GM21786 (cell line): ENCODE measurements at regions not wholly inside any gene's neighbourhood (a gene's known extent, or its start where the extent isn't known, plus 50 kb on each side); places are given as distances from the start of the nearest gene placed in this dataset.

Experiments
- ATAC-seq: cut with Tn5 transposase; IDR thresholded peaks from one replicate; pipeline ENCODE4 v1.9.1; 2021; ENCODE audit not compliant: unreplicated experiment

DNA sequence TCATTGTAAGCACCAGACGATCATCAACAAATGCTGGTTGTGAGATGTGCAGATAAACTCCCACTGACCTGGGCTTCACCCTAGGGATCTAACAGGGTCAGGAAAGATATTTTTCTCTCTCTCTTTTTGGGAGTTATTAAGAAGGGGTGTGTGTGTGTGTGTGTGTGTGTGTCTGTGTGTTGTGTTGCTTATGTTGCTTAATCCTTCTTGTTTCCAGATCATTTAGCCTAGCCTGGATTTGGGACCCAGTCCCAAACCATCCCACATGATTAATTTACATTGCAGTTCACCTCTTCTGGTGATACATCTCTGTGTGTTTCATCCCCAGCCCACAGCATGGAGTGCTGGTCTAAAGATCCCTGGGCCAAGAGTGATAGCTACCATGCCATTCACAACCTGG lies 122.8 kb upstream of the IPO9 start:
- ATAC-seq = no peak

- no peak for ATAC-seq
Measured at GRCh38 chr1:201707027-201707426, 121.9 kb upstream of the IPO9 start.

- ATAC-seq = no peak
Measured at GRCh38 chr1:201707656-201708055, 121.3 kb upstream of the IPO9 start.

DNA sequence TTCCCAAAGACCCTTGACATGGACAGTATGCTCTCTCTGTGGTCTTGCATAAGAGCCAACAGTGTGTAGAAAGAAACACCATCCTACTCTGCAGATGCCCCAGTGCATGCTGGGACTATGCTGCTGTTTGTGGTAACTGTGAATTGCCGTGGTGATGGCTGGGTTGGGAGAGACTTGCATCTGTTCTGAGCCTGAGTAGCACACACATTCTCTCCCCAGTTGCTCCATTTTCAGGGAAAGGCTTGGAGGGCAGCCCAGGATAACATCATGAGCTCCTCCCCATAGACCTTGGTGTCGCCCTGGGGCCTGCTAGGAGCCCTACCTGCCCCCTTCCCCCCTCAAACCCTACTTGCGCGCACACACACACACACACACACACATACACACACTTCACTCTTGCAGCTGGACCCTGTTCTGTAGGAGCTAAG lies 120.9 kb upstream of the IPO9 start:
- ATAC-seq = no peak

DNA sequence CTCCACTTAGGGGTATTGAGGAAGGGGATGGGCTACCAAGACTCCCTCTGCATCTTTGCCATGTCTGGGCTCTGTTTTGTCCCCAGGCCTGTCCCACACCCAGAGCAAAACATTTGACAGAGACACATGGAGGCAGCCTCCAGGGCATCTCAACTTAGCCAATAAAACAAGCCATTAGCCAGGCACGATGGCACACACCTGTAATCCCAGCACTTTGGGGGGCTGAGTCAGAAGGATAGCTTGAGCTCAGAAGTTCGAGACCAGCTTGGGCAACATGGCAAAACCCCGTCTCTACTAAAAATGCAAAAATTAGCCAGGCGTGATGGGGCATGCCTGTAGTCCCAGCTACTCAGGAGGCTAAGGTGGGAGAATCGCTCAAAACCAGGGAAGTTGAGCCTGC lies 120.3 kb upstream of the IPO9 start:
- no peak for ATAC-seq

- peak; percentile 80 for ATAC-seq
Measured at GRCh38 chr1:201709564-201710295, 119.2 kb upstream of the IPO9 start.

GRCh38 chr1:201710632-201711597 lies 118.0 kb upstream of the IPO9 start:
- ATAC-seq = no peak

GRCh38 chr1:201711811-201712210 lies 117.1 kb upstream of the IPO9 start:
- ATAC-seq = no peak

DNA sequence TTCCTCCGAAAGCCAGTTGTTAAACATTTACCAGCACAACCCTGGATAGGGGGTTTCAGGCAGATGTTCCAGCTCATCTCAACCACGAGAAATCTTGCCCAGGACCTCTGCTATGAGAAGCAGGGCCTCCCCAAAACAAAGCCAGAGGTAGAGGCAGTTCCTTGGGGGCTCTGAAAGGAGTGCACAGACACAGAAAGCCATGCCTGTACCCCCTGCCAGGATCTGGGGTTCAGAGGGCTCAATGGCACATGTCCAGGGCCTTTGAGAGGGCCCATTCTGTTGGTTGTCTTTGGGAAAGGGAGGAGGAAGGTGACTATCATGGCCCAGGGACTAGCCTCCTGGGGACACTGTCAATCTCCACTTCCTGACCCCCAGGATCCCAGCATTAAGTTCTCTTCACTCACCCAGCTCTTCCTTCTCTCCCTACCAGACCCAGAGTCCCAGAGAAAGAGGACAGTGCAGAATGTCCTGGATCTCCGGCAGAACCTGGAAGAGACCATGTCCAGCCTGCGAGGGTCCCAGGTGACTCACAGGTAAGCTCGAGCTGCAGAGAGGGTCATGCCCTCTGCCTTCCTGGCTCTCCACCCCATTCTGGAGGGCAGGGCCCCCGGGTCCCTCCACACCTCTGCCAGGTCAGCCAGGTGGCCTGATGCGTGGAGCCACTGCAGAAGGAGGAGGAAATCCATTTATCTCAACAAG lies 116.4 kb upstream of the IPO9 start:
- ATAC-seq = no peak

DNA sequence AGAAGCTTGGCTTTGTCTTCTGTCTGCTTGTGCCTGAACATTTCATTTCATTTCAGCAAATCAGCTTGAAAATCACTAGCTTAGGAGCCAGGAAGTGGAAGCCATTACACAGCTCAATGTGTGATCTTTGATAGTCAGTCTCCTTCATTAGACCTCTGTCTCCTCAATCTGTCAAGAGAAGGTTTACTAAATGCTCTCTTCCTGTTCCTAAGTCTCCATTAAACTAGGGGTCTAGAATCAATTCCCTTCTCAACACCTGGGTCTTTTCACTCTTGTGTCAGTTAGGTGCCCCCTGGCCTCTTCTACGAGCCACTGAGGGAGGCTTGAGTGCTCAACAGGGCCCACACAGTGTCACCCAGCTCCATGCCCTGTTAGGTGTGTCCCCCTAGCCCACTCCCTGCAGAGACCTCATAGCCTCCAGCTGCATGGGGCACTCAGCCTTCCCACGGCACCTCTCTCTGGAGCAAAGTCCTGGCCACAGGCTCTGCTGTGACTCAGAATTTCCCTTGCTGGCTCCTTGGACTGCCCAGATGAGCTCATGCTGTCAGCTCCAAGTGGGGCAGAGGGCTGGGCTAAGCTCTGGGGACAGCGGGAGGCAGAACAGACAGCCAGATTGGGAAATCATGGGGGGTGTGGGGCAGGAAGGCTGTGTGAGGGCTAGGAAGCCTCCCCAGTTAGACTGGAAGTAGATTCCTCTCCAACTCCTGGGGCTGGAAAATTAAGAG lies 115.7 kb upstream of the IPO9 start:
- ATAC-seq = no peak

GRCh38 chr1:201714542-201715329 lies 114.2 kb upstream of the IPO9 start:
- ATAC-seq = no peak

DNA sequence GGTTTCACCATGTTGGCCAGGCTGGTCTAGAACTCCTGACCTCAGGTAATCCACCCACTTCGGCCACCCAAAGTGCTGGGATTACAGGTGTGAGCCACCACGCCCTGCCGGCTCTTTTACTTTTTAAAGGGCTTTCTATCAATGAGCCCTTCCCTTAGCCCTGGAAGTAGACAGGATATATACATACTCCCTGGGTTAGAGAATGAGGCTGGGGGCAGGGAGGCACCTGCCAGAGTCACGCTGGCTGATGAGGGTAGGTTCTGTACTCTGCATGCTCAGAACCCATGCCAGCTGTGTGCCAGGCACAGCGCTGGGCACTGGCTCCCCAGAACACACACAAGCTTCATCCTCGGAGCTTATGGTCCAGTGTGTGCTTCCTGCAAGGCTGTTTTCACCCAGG lies 113.6 kb upstream of the IPO9 start:
- ATAC-seq = no peak

DNA sequence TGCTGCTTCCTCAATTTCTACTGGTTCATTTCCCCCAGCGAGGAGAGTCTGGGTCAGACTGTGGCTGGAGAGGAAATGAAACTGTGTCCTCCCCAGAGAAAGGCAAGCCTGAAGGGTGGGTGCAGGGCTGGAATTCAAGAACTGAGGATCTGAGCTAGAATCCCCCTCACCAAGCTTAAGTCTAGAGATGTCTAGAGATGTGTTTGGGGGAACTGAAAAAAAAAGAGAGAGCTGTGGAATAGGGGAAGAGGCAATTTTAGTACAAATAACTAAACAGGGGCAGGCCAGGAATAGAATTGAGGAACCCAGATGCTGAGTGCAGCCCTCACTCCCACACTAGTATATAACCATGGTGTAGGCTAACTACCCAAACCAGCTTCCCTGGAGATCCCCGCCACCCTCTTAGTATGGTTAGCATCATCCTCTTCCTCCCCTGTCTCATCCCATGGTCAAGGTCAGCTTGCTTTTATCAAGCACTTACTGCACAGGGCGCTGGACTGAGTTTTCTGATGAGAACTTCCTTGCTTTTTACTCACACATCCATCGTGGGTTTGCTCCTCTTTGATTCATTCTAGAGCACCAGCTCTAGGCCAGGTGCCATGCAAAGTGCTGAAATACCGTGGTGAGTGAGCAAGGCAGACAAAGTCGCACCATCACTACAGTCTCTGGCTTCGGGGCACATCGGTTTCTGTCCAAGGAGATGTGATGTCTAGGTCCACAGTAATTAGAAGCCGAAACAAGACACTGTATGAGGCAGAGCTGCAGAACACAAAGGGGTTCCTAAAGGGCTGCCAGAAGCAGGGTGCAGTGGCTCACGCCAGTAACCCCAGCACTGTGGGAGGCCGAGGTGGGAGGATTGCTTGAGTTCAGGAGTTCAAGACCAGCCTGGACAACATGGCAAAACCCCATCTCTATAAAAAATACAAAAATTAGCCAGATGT lies 112.9 kb upstream of the IPO9 start:
- no peak for ATAC-seq

GRCh38 chr1:201716742-201717135 lies 112.2 kb upstream of the IPO9 start:
- ATAC-seq = no peak

- no peak for ATAC-seq
Measured at GRCh38 chr1:201717286-201717685, 111.7 kb upstream of the IPO9 start.

GRCh38 chr1:201718346-201719202 lies 110.4 kb upstream of the IPO9 start:
- ATAC-seq = no peak

GRCh38 chr1:201719812-201720521 lies 109.0 kb upstream of the IPO9 start:
- no peak for ATAC-seq

- no peak for ATAC-seq
Measured at GRCh38 chr1:201720522-201720844, 108.5 kb upstream of the IPO9 start.
